AG09319 (cell line): ENCODE measurements at regions not wholly inside any gene's neighbourhood (a gene's known extent, or its start where the extent isn't known, plus 50 kb on each side); places are given as distances from the start of the nearest gene placed in this dataset.

ENCODE experiments used
- DNase-seq: peaks from one replicate; pipeline ENCODE4 v3.0.0-alpha.2; 2010; ENCODE audit warnings: low read depth; ENCODE audit errors: extremely low read depth
- CTCF ChIP-seq: IDR thresholded peaks from 2 replicates; pipeline ENCODE4 v1.5.1; 2011; ENCODE audit warnings: low read depth, mild to moderate bottlenecking, inconsistent platforms, low read length, moderate library complexity

GRCh38 chr6:1538810-1539478 is 70.8 kb upstream of the FOXC1 start:
- TF ChIP-seq CTCF, result no peak
- no peak for DNase-seq

- no peak for TF ChIP-seq CTCF
Measured at GRCh38 chr6:1540864-1541521, 68.7 kb upstream of the FOXC1 start.

GRCh38 chr6:1542335-1542734 is 67.4 kb upstream of the FOXC1 start:
- no peak for DNase-seq

More at GRCh38 chr6:1540864-1541521, 68.7 kb upstream of the FOXC1 start:
- DNase-seq, result no peak

GRCh38 chr6:1542764-1543163 is 67.0 kb upstream of the FOXC1 start:
- TF ChIP-seq CTCF, result no peak
- DNase-seq, result no peak

More at GRCh38 chr6:1542335-1542734, 67.4 kb upstream of the FOXC1 start:
- TF ChIP-seq CTCF, result no peak

GRCh38 chr6:1544000-1544399 is 65.7 kb upstream of the FOXC1 start:
- TF ChIP-seq CTCF, result no peak
- DNase-seq, result no peak

- DNase-seq, result no peak
- TF ChIP-seq CTCF, result no peak
Measured at GRCh38 chr6:1544603-1545002, 65.1 kb upstream of the FOXC1 start.

- no peak for DNase-seq
- no peak for TF ChIP-seq CTCF
Measured at GRCh38 chr6:1545654-1546053, 64.1 kb upstream of the FOXC1 start.
